ENCODE measurements at regions not wholly inside any gene's neighbourhood (a gene's known extent, or its start where the extent isn't known, plus 50 kb on each side); places are given as distances from the start of the nearest gene placed in this dataset.

DNA sequence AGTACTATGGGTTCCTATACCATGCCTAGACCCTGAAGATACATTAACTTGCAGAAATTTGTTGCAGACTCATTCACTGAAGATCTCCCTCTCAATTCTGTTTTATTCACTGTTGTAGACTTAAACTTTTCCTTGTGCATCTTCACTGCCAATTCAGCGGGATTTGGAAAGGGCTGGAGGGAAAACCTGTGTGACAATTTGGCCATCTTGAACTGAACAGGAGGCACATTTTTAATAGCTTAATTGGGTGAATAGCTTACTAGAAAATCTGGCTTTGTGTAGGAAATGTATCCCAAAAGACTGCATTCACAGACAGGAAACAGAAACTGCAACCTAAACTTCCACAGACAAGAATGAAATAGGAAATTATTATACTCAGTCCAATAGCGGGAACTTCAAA, 512.3 kb downstream of the XIRP2 start:
- ATAC-seq, result no peak
- no peak for TF ChIP-seq ZNF8 (CRISPR knock-in tag; IDR thresholded peaks at IDR 0.05)
- no peak for TF ChIP-seq ARNTL (CRISPR knock-in tag; IDR thresholded peaks at IDR 0.05; ENCODE audit: borderline replicate concordance, low read depth)
- no peak for TF ChIP-seq OSR1 (CRISPR knock-in tag; IDR thresholded peaks at IDR 0.05)
- no peak for TF ChIP-seq ZFP3 (CRISPR knock-in tag; IDR thresholded peaks at IDR 0.05)
- no peak for TF ChIP-seq ISL1 (CRISPR knock-in tag; IDR thresholded peaks at IDR 0.05)
- TF ChIP-seq ZC3H10 (CRISPR knock-in tag; IDR thresholded peaks at IDR 0.05), result no peak
- TF ChIP-seq, protein P1, sequence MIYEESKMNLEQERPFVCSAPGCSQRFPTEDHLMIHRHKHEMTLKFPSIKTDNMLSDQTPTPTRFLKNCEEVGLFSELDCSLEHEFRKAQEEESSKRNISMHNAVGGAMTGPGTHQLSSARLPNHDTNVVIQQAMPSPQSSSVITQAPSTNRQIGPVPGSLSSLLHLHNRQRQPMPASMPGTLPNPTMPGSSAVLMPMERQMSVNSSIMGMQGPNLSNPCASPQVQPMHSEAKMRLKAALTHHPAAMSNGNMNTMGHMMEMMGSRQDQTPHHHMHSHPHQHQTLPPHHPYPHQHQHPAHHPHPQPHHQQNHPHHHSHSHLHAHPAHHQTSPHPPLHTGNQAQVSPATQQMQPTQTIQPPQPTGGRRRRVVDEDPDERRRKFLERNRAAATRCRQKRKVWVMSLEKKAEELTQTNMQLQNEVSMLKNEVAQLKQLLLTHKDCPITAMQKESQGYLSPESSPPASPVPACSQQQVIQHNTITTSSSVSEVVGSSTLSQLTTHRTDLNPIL (CRISPR knock-in tag; IDR thresholded peaks at IDR 0.05; ENCODE audit: low read depth), result no peak
- no peak for TF ChIP-seq TCF4 (CRISPR knock-in tag; IDR thresholded peaks at IDR 0.05; ENCODE audit: borderline replicate concordance)
- no peak for TF ChIP-seq PPARA (CRISPR knock-in tag; IDR thresholded peaks at IDR 0.05; ENCODE audit: borderline replicate concordance)
- no peak for TF ChIP-seq BACH2 (CRISPR knock-in tag; IDR thresholded peaks at IDR 0.05; ENCODE audit: borderline replicate concordance)
- TF ChIP-seq, protein P2, sequence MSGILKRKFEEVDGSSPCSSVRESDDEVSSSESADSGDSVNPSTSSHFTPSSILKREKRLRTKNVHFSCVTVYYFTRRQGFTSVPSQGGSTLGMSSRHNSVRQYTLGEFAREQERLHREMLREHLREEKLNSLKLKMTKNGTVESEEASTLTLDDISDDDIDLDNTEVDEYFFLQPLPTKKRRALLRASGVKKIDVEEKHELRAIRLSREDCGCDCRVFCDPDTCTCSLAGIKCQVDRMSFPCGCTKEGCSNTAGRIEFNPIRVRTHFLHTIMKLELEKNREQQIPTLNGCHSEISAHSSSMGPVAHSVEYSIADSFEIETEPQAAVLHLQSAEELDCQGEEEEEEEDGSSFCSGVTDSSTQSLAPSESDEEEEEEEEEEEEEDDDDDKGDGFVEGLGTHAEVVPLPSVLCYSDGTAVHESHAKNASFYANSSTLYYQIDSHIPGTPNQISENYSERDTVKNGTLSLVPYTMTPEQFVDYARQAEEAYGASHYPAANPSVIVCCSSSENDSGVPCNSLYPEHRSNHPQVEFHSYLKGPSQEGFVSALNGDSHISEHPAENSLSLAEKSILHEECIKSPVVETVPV (CRISPR knock-in tag; IDR thresholded peaks at IDR 0.05), result no peak
- no peak for TF ChIP-seq SNAI2 (CRISPR knock-in tag; IDR thresholded peaks at IDR 0.05)
- no peak for TF ChIP-seq ZNF70 (CRISPR knock-in tag; IDR thresholded peaks at IDR 0.05)
- TF ChIP-seq, protein P3, sequence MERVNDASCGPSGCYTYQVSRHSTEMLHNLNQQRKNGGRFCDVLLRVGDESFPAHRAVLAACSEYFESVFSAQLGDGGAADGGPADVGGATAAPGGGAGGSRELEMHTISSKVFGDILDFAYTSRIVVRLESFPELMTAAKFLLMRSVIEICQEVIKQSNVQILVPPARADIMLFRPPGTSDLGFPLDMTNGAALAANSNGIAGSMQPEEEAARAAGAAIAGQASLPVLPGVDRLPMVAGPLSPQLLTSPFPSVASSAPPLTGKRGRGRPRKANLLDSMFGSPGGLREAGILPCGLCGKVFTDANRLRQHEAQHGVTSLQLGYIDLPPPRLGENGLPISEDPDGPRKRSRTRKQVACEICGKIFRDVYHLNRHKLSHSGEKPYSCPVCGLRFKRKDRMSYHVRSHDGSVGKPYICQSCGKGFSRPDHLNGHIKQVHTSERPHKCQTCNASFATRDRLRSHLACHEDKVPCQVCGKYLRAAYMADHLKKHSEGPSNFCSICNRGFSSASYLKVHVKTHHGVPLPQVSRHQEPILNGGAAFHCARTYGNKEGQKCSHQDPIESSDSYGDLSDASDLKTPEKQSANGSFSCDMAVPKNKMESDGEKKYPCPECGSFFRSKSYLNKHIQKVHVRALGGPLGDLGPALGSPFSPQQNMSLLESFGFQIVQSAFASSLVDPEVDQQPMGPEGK (CRISPR knock-in tag; IDR thresholded peaks at IDR 0.05; ENCODE audit: borderline replicate concordance), result no peak
- TF ChIP-seq ESRRG (CRISPR knock-in tag; IDR thresholded peaks at IDR 0.05), result no peak
- TF ChIP-seq CSDC2 (CRISPR knock-in tag; IDR thresholded peaks at IDR 0.05), result no peak
- no peak for TF ChIP-seq ZNF565 (CRISPR knock-in tag; conservative IDR thresholded peaks at IDR 0.05; ENCODE audit: low read depth)
- TF ChIP-seq TOX (CRISPR knock-in tag; IDR thresholded peaks at IDR 0.05; ENCODE audit: borderline replicate concordance), result no peak
- TF ChIP-seq ZFP30 (CRISPR knock-in tag; IDR thresholded peaks at IDR 0.05), result no peak
- TF ChIP-seq, protein P4, sequence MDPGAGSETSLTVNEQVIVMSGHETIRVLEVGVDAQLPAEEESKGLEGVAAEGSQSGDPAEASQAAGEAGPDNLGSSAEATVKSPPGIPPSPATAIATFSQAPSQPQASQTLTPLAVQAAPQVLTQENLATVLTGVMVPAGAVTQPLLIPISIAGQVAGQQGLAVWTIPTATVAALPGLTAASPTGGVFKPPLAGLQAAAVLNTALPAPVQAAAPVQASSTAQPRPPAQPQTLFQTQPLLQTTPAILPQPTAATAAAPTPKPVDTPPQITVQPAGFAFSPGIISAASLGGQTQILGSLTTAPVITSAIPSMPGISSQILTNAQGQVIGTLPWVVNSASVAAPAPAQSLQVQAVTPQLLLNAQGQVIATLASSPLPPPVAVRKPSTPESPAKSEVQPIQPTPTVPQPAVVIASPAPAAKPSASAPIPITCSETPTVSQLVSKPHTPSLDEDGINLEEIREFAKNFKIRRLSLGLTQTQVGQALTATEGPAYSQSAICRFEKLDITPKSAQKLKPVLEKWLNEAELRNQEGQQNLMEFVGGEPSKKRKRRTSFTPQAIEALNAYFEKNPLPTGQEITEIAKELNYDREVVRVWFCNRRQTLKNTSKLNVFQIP (CRISPR knock-in tag; IDR thresholded peaks at IDR 0.05; ENCODE audit: borderline replicate concordance, low read depth), result no peak

DNA sequence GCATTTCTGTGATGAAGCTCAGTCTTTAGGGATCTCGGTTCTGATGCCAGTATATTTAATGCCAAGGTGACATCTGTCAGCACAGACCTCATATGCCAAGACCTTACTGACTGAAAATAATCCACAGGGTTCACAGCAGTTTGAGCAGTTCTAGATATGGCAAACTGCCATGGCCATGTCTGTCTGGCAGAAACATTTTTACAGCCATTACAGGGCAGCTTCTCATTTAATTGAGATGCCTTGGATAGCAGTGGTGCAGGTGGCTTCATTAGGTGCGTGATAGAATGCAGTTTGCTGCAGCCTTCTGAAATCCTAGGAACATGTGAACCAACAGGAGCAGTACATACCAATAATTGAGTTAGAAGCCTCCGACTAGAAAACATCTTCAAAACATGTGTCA, 510.6 kb downstream of the XIRP2 start:
- ATAC-seq, result no peak
- TF ChIP-seq RARB (CRISPR knock-in tag; IDR thresholded peaks at IDR 0.05), result no peak
- TF ChIP-seq, protein P5, sequence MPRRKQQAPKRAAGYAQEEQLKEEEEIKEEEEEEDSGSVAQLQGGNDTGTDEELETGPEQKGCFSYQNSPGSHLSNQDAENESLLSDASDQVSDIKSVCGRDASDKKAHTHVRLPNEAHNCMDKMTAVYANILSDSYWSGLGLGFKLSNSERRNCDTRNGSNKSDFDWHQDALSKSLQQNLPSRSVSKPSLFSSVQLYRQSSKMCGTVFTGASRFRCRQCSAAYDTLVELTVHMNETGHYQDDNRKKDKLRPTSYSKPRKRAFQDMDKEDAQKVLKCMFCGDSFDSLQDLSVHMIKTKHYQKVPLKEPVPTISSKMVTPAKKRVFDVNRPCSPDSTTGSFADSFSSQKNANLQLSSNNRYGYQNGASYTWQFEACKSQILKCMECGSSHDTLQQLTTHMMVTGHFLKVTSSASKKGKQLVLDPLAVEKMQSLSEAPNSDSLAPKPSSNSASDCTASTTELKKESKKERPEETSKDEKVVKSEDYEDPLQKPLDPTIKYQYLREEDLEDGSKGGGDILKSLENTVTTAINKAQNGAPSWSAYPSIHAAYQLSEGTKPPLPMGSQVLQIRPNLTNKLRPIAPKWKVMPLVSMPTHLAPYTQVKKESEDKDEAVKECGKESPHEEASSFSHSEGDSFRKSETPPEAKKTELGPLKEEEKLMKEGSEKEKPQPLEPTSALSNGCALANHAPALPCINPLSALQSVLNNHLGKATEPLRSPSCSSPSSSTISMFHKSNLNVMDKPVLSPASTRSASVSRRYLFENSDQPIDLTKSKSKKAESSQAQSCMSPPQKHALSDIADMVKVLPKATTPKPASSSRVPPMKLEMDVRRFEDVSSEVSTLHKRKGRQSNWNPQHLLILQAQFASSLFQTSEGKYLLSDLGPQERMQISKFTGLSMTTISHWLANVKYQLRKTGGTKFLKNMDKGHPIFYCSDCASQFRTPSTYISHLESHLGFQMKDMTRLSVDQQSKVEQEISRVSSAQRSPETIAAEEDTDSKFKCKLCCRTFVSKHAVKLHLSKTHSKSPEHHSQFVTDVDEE (CRISPR knock-in tag; IDR thresholded peaks at IDR 0.05), result no peak
- TF ChIP-seq CSDC2 (CRISPR knock-in tag; IDR thresholded peaks at IDR 0.05), result no peak
- TF ChIP-seq TCF4 (CRISPR knock-in tag; IDR thresholded peaks at IDR 0.05; ENCODE audit: borderline replicate concordance), result no peak
- no peak for TF ChIP-seq ESRRG (CRISPR knock-in tag; IDR thresholded peaks at IDR 0.05)
- no peak for TF ChIP-seq ZNF70 (CRISPR knock-in tag; IDR thresholded peaks at IDR 0.05)
- no peak for TF ChIP-seq PPARA (CRISPR knock-in tag; IDR thresholded peaks at IDR 0.05; ENCODE audit: borderline replicate concordance)
- no peak for TF ChIP-seq ISL1 (CRISPR knock-in tag; IDR thresholded peaks at IDR 0.05)
- no peak for TF ChIP-seq GLIS3 (CRISPR knock-in tag; IDR thresholded peaks at IDR 0.05)
- TF ChIP-seq BACH2 (CRISPR knock-in tag; IDR thresholded peaks at IDR 0.05; ENCODE audit: borderline replicate concordance), result no peak
- TF ChIP-seq ZC3H10 (CRISPR knock-in tag; IDR thresholded peaks at IDR 0.05), result no peak
- TF ChIP-seq, protein P3 (CRISPR knock-in tag; IDR thresholded peaks at IDR 0.05; ENCODE audit: borderline replicate concordance), result no peak
- TF ChIP-seq ZFP3 (CRISPR knock-in tag; IDR thresholded peaks at IDR 0.05), result no peak
- TF ChIP-seq OSR1 (CRISPR knock-in tag; IDR thresholded peaks at IDR 0.05), result no peak
- no peak for TF ChIP-seq SNAI2 (CRISPR knock-in tag; IDR thresholded peaks at IDR 0.05)

Measured in SK-N-SH treated with all-trans-retinoic acid at 6 μM for 48 hours (cell line).